HCT116 (cell line): ENCODE measurements at regions not wholly inside any gene's neighbourhood (a gene's known extent, or its start where the extent isn't known, plus 50 kb on each side); places are given as distances from the start of the nearest gene placed in this dataset.

Source experiments
- EZH2 ChIP-seq: fragments of 200-600 bp; sonication (generic); IDR thresholded peaks from 2 replicates; pipeline ENCODE4 v1.6.1; 2017; ENCODE audit warnings: antibody characterized with exemption, mixed run types
- EZH2phosphoT487 ChIP-seq: fragments of 200-600 bp; IDR thresholded peaks from 2 replicates; pipeline ENCODE4 v1.6.1; 2018; ENCODE audit warnings: antibody characterized with exemption, borderline replicate concordance
- POLR2A ChIP-seq: IDR thresholded peaks from 2 replicates; pipeline ENCODE4 v1.7.0; 2011; ENCODE audit warnings: borderline replicate concordance; ENCODE audit not compliant: insufficient read depth, insufficient read length; ENCODE audit errors: extremely low read depth
- POLR2AphosphoS5 ChIP-seq: IDR thresholded peaks from 2 replicates; pipeline ENCODE4 v1.6.1; 2011; ENCODE audit warnings: mild to moderate bottlenecking, low read depth, low read length, moderate library complexity
- RAD21 ChIP-seq: IDR thresholded peaks from 2 replicates; pipeline ENCODE4 v1.6.1; 2012; ENCODE audit warnings: low read depth, mild to moderate bottlenecking
- SRF ChIP-seq: IDR thresholded peaks from 2 replicates; pipeline ENCODE4 v1.6.1; 2012; ENCODE audit warnings: low read depth
- YY1 ChIP-seq: IDR thresholded peaks from 2 replicates; pipeline ENCODE4 v1.6.1; 2011; ENCODE audit warnings: low read length, low read depth, moderate library complexity, mild to moderate bottlenecking; ENCODE audit not compliant: insufficient replicate concordance; ENCODE audit errors: extremely low read depth
- ZFX ChIP-seq: fragments of 450-650 bp; IDR thresholded peaks from 2 replicates; pipeline ENCODE4 v1.6.1; 2017
- ZNF274 ChIP-seq: fragments of 200-500 bp; sonication (Bioruptor generic); IDR thresholded peaks from 2 replicates; pipeline ENCODE4 v1.6.1; 2014; ENCODE audit warnings: mild to moderate bottlenecking, low read depth, low read length, inconsistent platforms
- TF ChIP-seq, protein P1 (sequence below): IDR thresholded peaks from 2 replicates; pipeline ENCODE4 v1.6.1; 2012; ENCODE audit warnings: low read depth
- TF ChIP-seq, protein P2 (sequence below), 3 experiments: fragments of 200-600 bp in 1 of 3; sonication (generic) in 1 of 3; IDR thresholded peaks in 2 of 3; conservative IDR thresholded peaks in 1 of 3; 2 replicates each; pipeline ENCODE4 v1.5.1; 2012 to 2017; ENCODE audit warnings: low read depth in 2 of 3, low read length in 2 of 3, antibody characterized with exemption in 1 of 3, borderline replicate concordance in 1 of 3, control low read depth in 1 of 3, mild to moderate bottlenecking in 1 of 3, mixed read lengths in 1 of 3, mixed run types in 1 of 3, moderate library complexity in 1 of 3; ENCODE audit not compliant: insufficient read depth in 1 of 3
- TF ChIP-seq, protein P3 (sequence below): IDR thresholded peaks from 2 replicates; pipeline ENCODE4 v1.6.1; 2012

DNA sequence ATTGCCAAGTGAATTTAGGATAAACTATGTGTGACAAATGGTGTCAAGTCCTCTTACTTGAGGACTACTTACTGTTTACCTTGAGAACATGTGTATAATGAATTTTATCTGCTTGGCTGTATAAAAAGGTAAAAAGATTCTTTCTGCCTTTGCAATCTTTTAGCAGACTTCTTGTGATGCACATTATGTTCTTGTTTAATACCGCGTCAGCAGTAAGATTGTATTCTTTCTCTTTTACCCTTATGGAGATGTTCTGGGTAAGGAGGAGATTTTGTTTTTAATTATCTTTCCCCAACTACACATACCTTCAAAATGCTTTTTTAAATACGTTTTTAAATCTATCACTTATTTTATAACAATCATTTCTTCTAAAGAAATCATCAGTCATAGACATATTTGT, 1166.4 kb upstream of the CNTN5 start:
- TF ChIP-seq, protein P1, sequence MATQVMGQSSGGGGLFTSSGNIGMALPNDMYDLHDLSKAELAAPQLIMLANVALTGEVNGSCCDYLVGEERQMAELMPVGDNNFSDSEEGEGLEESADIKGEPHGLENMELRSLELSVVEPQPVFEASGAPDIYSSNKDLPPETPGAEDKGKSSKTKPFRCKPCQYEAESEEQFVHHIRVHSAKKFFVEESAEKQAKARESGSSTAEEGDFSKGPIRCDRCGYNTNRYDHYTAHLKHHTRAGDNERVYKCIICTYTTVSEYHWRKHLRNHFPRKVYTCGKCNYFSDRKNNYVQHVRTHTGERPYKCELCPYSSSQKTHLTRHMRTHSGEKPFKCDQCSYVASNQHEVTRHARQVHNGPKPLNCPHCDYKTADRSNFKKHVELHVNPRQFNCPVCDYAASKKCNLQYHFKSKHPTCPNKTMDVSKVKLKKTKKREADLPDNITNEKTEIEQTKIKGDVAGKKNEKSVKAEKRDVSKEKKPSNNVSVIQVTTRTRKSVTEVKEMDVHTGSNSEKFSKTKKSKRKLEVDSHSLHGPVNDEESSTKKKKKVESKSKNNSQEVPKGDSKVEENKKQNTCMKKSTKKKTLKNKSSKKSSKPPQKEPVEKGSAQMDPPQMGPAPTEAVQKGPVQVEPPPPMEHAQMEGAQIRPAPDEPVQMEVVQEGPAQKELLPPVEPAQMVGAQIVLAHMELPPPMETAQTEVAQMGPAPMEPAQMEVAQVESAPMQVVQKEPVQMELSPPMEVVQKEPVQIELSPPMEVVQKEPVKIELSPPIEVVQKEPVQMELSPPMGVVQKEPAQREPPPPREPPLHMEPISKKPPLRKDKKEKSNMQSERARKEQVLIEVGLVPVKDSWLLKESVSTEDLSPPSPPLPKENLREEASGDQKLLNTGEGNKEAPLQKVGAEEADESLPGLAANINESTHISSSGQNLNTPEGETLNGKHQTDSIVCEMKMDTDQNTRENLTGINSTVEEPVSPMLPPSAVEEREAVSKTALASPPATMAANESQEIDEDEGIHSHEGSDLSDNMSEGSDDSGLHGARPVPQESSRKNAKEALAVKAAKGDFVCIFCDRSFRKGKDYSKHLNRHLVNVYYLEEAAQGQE: no peak
- TF ChIP-seq, protein P2, sequence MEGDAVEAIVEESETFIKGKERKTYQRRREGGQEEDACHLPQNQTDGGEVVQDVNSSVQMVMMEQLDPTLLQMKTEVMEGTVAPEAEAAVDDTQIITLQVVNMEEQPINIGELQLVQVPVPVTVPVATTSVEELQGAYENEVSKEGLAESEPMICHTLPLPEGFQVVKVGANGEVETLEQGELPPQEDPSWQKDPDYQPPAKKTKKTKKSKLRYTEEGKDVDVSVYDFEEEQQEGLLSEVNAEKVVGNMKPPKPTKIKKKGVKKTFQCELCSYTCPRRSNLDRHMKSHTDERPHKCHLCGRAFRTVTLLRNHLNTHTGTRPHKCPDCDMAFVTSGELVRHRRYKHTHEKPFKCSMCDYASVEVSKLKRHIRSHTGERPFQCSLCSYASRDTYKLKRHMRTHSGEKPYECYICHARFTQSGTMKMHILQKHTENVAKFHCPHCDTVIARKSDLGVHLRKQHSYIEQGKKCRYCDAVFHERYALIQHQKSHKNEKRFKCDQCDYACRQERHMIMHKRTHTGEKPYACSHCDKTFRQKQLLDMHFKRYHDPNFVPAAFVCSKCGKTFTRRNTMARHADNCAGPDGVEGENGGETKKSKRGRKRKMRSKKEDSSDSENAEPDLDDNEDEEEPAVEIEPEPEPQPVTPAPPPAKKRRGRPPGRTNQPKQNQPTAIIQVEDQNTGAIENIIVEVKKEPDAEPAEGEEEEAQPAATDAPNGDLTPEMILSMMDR (IDR thresholded peaks at IDR 0.05 in 2 of 3, conservative IDR thresholded peaks at IDR 0.05 in 1 of 3; ENCODE audit: borderline replicate concordance in 1 of 3, insufficient read depth in 1 of 3, low read depth in 2 of 3, low read length in 2 of 3): no peak
- TF ChIP-seq POLR2A (no peak), POLR2AphosphoS5 (no peak), EZH2 (no peak), EZH2phosphoT487 (no peak), RAD21 (no peak), YY1 (no peak), SRF (no peak), ZNF274 (no peak), ZFX (no peak)
- TF ChIP-seq, protein P3, sequence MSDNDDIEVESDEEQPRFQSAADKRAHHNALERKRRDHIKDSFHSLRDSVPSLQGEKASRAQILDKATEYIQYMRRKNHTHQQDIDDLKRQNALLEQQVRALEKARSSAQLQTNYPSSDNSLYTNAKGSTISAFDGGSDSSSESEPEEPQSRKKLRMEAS: no peak
